HG03442 (cell line): ENCODE measurements at regions not wholly inside any gene's neighbourhood (a gene's known extent, or its start where the extent isn't known, plus 50 kb on each side); places are given as distances from the start of the nearest gene placed in this dataset.

Source experiments
- ATAC-seq: cut with Tn5 transposase; IDR thresholded peaks from one replicate; pipeline ENCODE4 v1.9.1; 2021; ENCODE audit warnings: mild to moderate bottlenecking, moderate library complexity; ENCODE audit not compliant: unreplicated experiment

DNA sequence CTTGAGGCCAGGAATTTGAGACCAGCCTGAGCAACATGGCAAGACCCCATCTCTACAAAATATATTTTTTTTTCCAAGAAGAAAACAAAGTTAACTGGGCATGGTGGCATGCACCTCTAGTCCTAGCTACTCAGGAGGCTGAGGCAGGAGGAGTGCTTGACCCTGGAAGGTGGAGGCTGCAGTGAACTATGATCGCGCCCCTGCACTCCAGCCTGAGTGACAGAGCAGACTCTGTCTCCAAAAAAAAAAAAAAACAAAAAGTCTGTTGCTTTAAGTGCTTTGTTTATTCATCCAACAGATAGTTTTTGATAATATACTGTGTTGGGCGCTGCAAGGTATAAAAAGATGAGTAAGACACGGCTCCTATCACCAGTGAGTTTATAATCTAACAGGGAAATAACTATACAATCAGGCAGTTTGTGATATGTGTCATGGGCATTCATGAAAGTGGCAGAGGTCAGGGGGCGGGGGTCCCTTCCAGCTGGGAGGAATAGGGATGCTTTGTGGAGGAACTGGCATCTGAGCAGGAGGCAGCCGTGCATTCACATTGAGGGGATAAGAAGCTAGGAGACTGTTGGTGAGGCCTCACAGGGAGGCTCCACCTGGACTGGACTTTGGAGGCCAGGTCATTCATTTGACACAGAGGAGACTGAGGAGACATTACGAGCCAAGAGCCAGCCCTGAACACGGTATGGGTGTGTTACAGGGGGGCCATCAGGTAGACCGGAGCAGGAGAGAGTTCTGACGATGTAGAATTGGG lies 67.3 kb upstream of the ERRFI1 start:
- no peak for ATAC-seq

DNA sequence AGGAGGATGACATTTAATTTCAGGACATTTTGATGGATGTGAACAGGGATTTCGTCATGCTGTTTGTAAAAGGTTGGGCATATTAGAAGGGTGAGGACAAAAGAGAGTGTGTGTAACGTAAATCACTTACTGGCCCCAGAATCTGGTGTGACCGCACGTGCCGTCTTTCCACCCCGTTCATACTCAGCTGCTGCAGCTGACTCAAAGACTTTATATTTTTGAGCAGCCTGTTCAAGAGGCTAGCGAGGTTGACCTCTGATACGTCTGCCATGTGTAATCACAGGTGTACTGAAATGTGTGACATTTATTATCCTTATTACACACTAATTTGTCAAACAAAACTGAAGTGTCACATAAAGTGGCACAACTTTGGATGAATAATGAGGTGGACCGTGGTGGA lies 66.5 kb upstream of the ERRFI1 start:
- ATAC-seq: no peak

GRCh38 chr1:8091691-8092090 lies 65.6 kb upstream of the ERRFI1 start:
- no peak for ATAC-seq

DNA sequence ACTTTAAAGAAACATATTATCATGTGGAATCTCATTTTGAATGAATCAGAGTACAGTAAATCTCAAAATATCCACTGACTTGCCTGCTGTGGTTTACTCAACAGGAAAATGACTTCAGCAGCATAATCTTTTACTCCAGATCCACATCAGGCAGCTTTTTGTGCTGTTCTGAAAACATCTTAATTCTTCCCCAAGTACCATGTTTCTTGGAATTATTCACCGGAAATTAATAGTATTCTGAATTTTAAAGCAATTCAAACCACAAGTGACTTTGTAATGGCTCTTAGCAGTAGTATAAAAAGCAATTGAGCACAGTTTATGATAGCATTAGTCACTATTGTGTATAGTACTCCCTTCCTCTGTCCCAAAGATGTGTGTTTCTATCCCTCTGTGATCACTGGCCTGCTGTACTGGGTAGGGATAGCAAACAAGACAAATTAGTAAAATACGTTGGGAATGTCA lies 64.2 kb upstream of the ERRFI1 start:
- no peak for ATAC-seq

- ATAC-seq: no peak
Measured at GRCh38 chr1:8089535-8090228, 63.6 kb upstream of the ERRFI1 start.

GRCh38 chr1:8086055-8086454 lies 59.9 kb upstream of the ERRFI1 start:
- ATAC-seq: no peak

GRCh38 chr1:8084913-8085312 lies 58.8 kb upstream of the ERRFI1 start:
- ATAC-seq: no peak

DNA sequence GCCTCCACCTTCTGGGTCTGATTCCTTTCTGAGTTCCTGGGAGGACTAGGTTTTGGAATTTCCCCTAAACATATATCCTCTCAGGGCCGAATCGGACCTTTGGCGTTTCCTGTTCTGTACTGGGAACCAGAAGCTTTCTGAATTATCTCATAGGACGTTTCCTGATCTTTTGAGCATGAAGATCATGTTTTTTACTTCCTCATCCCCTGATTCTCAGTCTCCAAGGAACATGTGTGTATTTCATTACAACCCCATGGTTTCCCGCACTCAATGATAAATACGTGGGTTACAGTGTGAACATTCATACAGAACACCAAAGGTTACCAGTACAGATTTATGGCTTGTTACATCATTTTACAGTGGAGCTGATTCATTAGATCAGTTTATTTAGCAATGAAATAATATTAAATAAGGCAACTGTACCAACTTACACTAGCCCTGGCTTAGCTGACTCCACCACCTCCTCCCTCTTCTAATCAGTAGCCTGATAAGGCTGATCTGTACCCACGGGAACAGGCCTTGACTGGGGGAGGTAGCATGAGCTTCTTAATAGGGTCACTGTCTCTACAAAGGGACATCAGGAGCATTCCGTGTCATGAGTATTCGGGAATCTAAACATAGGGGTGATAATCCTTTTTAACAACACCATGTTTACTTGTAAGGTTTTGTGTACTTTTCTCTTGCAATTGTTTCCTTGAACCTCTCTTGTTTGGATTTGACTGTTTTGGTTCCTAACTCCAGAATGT lies 57.8 kb upstream of the ERRFI1 start:
- ATAC-seq: no peak

DNA sequence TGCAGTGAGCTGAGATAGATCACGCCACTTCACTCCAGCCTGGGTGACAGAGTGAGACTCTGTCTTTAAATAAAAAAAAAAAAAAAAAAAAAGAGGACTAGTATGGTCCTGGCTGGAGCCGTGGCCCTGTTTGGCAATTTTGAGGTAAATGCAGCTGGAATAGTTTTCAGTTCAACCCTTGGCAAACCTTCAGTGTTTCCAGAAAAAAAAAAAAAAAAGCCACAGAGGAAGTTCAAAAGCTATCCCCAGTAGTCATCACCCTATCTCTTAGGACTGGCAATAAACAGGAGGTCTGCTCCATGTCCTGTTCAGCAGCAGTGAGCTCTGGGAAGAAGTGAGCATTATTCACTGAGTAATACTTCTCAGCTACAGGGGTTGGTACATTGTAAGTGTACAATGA lies 56.8 kb upstream of the ERRFI1 start:
- ATAC-seq: no peak

- ATAC-seq: no peak
Measured at GRCh38 chr1:8078176-8078671, 52.1 kb upstream of the ERRFI1 start.

DNA sequence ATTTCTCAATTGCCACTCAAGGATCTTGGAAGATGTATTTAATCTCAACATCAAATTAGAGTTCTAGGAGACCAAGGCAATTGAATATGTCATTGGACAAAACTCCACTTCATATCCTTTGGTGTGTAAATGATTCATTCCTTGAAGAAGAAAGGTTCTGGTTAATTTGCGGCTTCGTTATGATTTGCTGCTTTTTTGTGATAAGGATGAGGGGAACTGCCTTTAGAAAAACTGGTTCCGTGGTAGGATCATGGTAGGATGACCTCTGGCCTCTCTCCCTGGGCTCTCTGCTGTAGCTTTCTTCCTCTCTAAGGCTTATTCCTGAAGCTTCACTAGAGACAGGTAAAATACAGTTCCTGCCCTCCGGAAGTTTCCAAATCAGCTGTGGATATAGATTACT lies 51.5 kb upstream of the ERRFI1 start:
- no peak for ATAC-seq

- no peak for ATAC-seq
Measured at GRCh38 chr1:8077120-8077573, 51.0 kb upstream of the ERRFI1 start.

DNA sequence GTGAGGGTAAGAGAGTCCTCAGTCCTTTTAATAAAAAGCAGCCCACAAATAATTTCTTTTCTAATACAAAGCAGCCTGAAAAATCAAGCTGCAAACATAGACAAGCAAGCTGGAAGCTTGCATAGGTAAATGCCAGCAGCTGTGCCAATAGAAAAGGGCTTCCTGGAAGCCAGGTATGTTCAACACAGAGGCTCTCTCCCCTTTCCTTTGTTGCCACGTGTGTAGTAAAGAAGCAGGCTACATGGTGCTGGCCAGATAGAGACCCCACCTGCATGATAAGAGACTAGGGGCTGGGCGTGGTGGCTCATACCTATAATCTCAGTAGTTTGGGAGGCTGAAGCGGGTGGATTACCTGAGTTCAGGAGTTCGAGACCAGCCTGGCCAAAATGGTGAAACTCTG lies 50.1 kb upstream of the ERRFI1 start:
- ATAC-seq: no peak
